ENCODE measurements at regions not wholly inside any gene's neighbourhood (a gene's known extent, or its start where the extent isn't known, plus 50 kb on each side); places are given as distances from the start of the nearest gene placed in this dataset.
A peak's percentile ranks its signal among the peaks of the same experiment; 100 is the strongest.

- no peak for DNase-seq
Observed at GRCh38 chr14:22011253-22011642, 337.6 kb upstream of the OR4E1 start.

- DNase-seq: no peak
Observed at GRCh38 chr14:22010545-22011252, 337.1 kb upstream of the OR4E1 start.

DNA sequence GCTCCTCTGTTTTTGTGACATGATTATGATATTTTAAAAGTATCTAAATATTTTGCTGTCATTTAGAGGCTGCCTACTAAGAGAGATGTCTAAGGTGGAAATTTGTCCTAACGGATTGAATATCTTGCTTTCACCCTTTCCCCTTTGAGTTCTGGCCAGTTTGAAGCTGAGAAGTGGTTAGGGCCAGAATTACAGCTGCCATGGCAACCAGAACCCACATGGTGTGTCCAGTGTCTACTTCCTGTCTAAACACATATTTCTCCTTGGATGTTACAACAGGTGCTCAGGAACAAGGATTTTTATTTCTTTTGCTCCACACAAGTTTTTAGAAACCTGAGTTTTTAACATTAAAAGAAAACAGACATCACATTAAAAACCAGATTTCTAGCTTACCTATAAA is 335.1 kb upstream of the OR4E1 start:
- no peak for DNase-seq

- DNase-seq: no peak
Observed at GRCh38 chr14:22007784-22008412, 334.3 kb upstream of the OR4E1 start.

DNA sequence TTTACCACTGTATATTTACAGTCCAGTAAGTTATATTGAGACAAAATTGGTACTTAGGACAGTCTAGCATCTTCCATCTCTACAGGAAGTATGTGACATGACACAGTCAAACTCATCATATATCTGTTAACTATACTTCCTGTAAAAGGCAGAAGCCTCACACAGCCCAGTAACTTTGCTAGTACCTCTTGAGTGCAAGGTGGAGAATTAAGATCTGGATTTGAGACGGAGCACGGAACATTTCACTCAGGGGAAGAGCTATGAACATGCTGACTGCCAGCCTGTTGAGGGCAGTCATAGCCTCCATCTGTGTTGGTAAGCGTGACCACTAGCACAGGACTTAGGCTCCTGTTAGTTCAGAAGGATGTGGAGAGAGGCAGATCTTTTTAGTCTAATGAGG is 333.7 kb upstream of the OR4E1 start:
- DNase-seq: no peak

DNA sequence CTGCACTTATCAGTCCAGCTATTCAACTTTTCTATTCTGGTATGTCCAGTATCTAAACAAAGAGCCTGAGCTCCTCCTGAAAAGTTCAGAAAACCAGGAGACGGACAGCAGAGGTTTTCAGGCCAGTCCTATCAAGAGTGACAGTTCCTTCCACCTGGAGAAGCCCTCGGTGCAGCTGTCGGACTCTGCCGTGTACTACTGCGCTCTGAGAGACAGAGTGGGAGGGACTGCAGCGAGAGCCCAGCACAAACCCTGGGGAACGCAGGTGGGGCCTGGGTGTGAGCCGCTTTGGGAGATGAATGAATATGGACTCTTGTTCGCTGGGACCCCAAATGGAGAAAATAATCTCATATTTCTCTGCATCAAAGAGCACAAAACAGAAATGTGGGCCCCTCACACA is 329.8 kb upstream of the OR4E1 start:
- no peak for DNase-seq

DNA sequence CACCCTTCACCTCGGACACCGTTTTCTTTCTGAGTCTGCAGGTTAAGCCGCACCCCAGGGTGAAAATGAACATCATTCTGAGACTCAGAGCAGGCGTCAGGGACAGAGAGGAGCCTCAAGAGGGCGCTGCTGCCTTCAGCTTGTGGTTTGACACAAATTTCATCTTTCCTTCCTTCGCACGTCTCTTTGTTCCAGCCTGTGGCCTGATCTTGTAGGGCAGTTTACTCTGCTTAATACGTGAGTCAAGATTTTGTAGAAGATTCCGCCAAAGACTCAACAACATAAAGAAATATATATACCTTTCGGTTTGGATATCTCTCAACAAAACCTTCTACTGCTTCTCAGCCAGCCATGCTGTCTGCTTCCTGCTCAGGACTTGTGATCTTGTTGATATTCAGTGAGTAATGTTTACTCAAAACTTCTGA is 329.3 kb upstream of the OR4E1 start:
- DNase-seq: peak; percentile 10

DNA sequence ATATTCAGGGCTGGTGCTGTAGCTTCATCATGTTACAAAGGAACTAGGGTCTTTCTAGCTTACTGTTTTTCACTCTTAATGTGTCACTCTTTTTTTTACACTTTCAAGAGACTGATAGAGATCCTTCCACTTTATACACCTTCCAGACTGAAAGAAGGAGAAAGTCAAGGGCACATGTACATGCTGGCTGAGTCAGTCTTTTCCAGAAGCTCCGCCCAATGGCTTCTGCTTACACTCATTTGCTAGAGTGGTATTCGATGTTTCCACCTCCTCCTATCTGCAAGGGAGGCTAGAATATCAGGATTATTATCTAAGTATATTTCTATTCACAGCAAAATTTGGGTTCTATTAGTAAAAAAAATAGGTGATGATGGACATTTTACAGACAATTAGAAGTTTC is 325.8 kb upstream of the OR4E1 start:
- no peak for DNase-seq

- peak; percentile 40 for DNase-seq
Observed at GRCh38 chr14:21997300-21997699, 323.7 kb upstream of the OR4E1 start.

DNA sequence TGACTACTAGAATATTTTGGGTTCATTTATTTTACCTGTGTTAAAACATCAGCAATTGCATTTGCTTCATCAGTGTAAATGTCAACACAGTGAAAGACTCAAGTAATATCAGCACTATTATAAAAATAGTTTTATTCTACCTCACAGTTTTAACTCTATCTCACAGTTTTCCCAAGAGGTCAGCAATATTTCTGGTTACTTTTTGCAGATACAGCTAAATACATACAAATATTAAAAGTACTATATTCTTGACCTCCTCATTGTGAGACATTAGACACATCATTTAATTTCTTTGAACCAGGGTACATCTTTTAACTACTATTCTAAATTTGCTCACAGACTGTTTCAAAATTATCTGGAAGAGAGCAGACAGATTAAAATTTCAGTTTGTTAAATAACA is 321.7 kb upstream of the OR4E1 start:
- DNase-seq: no peak

DNA sequence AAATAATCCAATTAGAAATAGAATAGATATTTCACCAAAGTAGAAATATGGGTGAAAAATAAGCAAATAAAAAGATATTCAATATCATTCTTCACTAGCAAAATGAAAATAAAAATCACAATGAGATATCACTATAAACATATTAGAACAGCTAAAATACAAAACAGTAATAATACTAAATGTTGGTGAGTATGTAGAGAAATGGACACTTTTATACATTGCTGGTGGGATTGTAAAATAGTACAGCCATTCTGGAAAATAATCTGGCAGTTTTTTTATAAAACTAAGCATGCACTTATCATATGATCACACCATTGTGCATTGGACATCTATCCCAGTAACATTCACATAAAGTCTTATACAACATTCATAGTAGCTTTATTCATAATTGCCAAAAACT is 320.2 kb upstream of the OR4E1 start:
- no peak for DNase-seq

DNA sequence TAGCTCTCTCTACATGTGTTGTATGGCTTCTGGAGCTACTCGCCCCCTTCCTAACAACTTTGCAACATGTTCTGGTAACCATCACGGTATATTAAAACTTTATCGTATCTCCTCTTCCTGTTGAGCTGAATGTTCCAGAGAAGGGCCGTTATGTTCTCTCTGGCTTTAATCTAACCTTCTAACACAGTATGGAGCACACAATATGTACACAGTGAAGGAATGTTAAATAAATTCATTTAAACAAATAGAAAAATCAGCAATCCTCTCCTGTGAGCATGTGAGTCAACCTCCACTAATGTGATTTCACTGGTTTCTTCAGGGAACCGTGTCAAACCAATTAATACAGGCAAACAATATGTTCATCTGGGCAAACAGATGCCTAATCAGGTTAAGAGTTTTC is 319.5 kb upstream of the OR4E1 start:
- no peak for DNase-seq

DNA sequence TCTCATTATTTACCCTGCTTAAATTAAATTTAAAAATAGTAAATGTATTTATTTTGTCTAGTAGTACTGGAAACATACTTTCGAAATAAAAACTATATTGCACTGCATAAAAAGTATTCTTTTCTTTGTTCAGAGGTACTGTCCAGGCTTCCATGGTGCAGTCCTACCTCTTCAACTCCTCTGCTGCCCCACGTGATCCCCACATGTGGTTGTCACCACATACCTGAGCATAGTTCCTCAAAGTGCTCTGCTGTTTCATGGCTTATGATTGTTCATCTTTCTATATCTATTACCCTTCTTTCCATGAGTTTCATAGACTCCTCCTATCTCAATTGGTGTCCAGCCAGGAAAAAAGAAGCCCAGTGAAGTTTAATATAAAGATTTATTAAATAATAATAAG is 317.5 kb upstream of the OR4E1 start:
- DNase-seq: no peak

GRCh38 chr14:21990116-21990515 is 316.5 kb upstream of the OR4E1 start:
- peak; percentile 28 for DNase-seq

- DNase-seq: no peak
Observed at GRCh38 chr14:21989090-21989489, 315.5 kb upstream of the OR4E1 start.

GRCh38 chr14:21988413-21988812 is 314.8 kb upstream of the OR4E1 start:
- no peak for DNase-seq

GRCh38 chr14:21987937-21988336 is 314.3 kb upstream of the OR4E1 start:
- peak; percentile 58 for DNase-seq

DNA sequence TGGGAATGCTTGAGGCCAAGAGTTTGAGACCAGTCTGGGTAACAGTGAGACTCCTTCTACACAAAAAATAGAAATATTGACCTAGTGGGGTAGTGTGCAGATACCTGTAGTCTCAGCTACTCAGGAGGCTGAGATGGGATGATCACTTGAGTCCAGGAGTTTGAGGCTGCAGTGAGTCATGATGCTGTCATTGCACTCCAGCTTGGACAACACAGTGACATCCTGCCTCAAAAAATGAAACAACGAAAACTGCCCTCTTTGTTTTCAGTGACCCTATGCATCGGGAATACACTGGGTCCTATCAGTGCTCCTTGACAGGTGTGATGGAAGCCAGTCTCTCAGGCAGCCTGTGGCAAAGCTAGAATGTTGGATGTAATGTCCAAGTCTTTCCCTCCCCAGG is 311.5 kb upstream of the OR4E1 start:
- DNase-seq: no peak

DNA sequence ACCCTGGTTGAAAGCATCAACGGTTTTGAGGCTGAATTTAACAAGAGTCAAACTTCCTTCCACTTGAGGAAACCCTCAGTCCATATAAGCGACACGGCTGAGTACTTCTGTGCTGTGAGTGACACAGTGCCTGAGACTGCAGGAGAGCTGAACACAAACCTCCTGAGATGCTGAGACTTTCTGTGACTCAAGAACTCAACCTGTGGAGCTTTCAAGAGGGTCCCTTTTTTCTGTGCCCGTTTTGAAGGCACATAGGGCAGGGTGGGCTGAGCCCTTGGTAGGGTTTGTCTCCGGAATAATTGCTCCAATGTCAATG is 305.3 kb upstream of the OR4E1 start:
- DNase-seq: no peak

- peak; percentile 67 for DNase-seq
Observed at GRCh38 chr14:21978184-21978998, 304.8 kb upstream of the OR4E1 start.

DNA sequence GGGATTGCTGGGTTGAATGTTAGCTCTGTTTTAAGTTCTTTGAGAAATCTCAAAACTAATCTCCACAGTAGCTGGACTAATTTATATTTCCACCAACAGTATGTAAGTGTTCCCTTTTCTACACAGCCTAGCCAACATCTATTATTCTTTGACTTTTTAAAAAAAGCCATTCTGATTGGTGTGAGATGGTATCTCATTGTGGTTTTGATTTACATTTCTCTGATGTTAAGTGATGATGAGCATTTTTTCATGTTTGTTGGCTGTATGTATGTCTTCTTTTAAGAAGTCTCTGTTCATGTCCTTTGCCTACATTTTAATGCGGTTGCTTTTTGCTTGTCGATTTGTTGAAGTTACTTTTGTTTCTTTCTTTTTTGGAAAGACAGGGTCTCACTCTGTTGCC is 301.1 kb upstream of the OR4E1 start:
- no peak for DNase-seq

DNA sequence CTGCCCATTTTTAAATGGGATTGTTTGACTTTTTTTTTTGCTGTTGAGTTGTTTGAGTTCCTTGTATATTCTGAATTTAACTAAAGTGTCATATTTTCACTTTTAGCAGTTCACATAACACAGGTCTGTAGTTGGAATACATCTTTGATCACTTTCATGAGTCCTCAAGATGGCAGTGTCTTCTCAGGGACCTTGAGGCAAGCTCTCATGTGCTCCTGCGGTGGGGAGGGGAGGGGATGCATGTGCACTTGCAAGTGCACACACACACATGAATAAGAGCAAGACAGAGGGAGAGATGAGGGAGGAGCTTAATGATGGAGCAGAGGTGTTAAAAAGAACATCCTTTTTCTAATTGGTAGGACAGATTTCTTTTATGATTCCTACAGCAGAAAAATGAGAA is 291.4 kb upstream of the OR4E1 start:
- DNase-seq: no peak

DNA sequence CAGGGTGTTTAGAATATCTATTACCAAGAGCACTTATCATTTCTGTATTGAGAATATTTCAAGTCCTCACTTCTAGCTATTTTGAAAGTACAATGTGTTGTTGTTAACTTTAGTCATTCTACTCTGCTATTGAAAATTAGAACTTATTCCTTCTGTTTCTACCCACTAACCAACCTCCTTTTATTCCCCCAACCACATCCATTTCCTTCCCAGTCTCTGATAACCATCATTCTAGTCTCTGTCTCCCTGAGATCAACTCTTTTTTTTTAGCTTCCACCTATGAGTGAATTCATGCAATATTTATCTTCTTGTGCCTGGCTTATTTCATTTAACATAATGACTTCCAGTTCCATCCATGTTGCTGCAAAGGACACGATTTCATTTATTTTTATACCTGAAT is 290.6 kb upstream of the OR4E1 start:
- DNase-seq: no peak

- no peak for DNase-seq
Observed at GRCh38 chr14:21960636-21961035, 287.0 kb upstream of the OR4E1 start.

All from dermis blood vessel endothelial cell (primary cell).